ENCODE measurements at regions not wholly inside any gene's neighbourhood (a gene's known extent, or its start where the extent isn't known, plus 50 kb on each side); places are given as distances from the start of the nearest gene placed in this dataset.

- TF ChIP-seq CTCF (IDR thresholded peaks at IDR 0.05; ENCODE audit: control extremely low read depth in 1 of 3, insufficient read depth in 1 of 3, low read depth in 1 of 3, low read length in 3 of 3) (no peak), CHD2 (IDR thresholded peaks at IDR 0.05; ENCODE audit: low read length) (no peak), USF2 (IDR thresholded peaks at IDR 0.05; ENCODE audit: low read length) (no peak), RAD21 (IDR thresholded peaks at IDR 0.05 in 1 of 2, conservative IDR thresholded peaks at IDR 0.05 in 1 of 2; ENCODE audit: low read depth in 2 of 2, low read length in 2 of 2) (no peak), TAF1 (IDR thresholded peaks at IDR 0.05; ENCODE audit: low read depth, low read length) (no peak), POLR2A (IDR thresholded peaks at IDR 0.05; ENCODE audit: control extremely low read depth in 1 of 2, low read depth in 2 of 2, low read length in 2 of 2) (no peak), CBX5 (IDR thresholded peaks at IDR 0.05; ENCODE audit: low read depth, low read length) (no peak), CHD1 (IDR thresholded peaks at IDR 0.05; ENCODE audit: low read depth, low read length) (no peak), ZNF274 (IDR thresholded peaks at IDR 0.05; ENCODE audit: borderline replicate concordance, extremely low read depth, low read length) (no peak)
These were observed 567.1 kb upstream of the ADGRL2 start for GRCh38 chr1:81233591-81233990.

Measured in H1 (cell line).